HG02678 (cell line): ENCODE measurements at regions not wholly inside any gene's neighbourhood (a gene's known extent, or its start where the extent isn't known, plus 50 kb on each side); places are given as distances from the start of the nearest gene placed in this dataset.

Experiments used
- ATAC-seq: cut with Tn5 transposase; IDR thresholded peaks from one replicate; pipeline ENCODE4 v1.9.1; 2021; ENCODE audit warnings: mild to moderate bottlenecking, moderate library complexity; ENCODE audit not compliant: unreplicated experiment

DNA sequence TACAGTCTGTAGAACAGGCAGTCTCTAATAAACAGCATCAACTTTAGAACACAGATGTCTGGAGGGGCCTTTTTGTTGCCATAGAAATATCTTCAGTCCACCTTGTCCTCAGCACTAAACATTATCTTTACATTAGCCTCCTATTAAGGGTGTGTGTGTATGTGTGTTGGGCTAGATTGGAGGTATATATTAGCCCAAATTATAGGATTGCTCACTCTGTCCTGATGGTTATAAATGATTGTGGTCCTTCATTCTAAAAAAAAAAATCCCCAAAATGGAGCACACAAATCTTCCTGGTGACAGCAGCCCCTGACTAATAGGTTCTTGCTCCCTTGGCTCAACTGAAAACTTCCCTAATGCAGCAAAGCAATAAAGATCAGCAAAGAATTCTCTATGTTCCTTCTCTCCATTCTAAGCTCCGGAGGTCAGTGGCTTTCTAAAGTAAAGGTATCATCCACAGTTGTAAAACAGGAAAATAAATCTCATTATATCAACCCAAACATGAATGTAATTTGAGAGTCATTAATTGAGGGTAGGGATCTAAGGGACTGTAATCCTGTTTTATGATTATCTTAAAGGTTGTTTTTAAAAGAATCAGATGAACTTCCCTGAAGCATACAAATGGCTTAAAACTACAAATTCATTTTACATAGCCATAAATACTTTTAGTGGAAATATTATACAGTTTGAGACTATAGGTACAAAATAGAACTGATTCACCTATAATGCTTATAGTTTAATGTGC is 232.7 kb downstream of the KLF12 start:
- ATAC-seq: no peak

DNA sequence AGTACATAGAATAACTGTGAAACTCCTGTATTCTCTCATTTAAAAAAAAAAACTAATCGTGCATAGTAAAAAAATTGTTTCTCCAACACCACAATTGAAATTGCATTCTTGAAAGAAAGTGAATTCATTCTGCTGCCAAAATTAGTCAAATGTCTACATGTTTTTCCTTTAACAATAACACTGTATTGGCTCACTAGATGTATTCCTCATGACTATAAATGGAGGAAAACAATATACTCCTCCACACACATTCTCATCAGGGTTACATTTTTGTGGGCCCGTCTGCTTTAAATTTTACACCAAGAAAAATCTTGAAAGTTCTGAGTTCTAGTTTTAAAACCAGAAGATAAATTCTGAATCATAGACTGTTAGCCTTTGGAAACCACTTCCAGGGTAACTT is 233.6 kb downstream of the KLF12 start:
- ATAC-seq: no peak

DNA sequence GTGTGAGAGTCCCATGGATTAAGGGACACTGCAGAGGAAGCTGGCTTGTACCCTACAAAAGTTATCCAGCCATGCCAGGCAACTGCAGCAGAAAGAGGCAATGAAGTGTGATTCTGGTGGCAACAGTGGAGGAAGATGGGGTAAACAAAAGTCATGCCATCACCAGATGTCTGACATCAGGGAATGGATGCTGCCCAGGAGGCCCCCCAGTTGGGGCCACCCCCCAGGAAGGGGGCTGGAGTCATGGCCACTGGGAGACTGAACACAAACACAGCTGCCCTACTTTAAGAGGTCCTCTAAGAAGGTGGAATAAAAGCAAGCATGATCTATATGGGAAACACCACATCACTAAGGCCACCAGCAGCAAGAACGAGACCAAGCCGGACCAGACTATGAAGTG is 235.3 kb downstream of the KLF12 start:
- no peak for ATAC-seq

DNA sequence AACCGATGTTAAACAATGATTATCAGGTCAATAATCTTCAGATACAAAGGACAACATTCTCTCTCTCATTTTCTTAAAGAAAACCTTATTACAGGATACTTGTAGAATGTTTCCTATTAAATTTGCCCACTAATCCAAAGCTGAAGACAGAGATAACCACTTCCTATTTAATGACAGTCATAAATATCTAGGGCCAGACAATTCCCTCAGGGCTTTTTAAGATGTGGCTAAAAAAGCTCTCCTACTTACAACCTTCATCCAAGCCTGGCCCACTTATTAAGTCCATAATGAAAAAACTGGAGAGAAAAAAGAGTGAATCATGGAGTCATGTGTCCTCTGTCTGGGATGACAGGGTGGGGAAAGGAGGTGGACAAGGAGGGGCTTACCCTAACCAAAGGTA is 235.9 kb downstream of the KLF12 start:
- no peak for ATAC-seq

GRCh38 chr13:73894995-73895571 is 239.1 kb downstream of the KLF12 start:
- ATAC-seq: no peak

DNA sequence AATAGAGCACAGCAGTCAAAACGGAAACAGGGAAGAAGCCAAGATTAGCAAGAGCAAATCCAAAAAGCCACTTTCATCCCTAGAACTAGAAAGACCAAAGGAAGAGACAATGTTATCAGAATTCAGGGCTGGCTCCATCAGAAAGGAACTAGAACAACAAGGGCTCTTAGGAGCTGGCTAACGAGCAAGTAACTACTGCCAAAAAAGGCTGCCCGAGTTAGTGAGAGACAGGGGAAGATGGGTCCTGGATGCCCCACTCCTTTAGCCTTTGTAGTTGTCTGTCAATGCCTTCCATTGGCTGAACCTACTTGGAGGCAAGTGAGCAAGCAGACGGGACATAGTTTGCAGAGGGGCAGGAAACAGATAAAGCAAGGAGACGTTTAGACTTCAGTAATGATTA is 240.4 kb downstream of the KLF12 start:
- no peak for ATAC-seq

GRCh38 chr13:73891805-73892204 is 242.4 kb downstream of the KLF12 start:
- no peak for ATAC-seq

DNA sequence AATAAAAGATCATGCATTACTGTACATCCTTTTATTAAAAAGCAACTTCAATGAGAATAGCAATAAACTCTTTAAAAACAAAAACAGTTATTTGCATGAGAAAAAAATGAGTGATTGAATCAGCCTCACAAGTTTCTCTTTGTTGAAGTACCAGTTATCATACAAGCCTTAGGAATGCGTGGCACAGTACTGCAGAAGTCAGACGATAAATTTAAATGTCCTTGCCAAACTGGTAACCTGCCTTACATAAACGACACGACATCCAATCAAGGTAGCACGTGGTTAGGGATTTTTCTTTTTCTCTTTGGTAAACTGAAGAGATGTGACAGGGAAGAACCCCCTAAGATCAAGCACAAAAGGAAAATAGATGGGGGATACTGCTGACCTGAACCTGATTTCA is 251.0 kb downstream of the KLF12 start:
- no peak for ATAC-seq

DNA sequence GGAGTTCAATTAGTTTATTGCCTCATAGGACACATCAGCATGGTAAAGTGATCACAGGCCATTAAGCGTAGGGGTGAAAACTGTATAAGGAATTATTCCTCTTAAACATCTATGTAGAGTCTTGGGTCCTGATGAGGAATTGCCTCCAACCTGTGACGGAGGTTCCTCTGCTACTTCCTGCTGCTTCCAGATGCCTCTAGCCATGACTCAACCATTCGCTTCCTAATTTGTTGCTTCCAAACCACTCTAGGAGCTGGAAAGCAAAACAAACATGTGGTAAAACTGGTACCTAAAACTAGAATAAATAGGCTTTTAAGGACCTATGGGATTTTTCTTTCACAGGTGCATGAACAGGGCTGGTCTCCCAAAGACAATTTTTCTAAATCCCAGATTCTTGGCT is 253.8 kb downstream of the KLF12 start:
- ATAC-seq: no peak

- ATAC-seq: no peak
These were observed 254.7 kb downstream of the KLF12 start for GRCh38 chr13:73879346-73880015.

DNA sequence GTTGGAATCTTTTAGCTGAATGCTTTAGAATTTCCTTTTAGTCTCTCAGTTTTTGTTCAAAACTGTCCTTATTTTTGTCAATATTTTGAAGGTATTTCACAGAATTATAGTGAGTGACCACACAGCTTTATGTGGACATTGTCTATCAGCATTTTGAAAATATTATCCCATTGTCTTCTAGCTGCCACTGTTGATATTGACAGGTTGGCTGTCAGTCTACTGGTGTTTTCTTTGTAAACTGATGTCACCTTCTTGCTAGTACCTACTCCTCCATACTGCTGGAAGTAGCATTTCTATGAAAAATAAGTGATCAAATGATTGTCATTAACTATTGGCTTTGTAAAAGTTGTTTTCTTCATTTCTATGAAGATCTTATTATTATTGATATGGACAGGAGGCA is 256.8 kb downstream of the KLF12 start:
- no peak for ATAC-seq

GRCh38 chr13:73876323-73876722 is 257.9 kb downstream of the KLF12 start:
- ATAC-seq: no peak

GRCh38 chr13:73873940-73874830 is 260.0 kb downstream of the KLF12 start:
- no peak for ATAC-seq

DNA sequence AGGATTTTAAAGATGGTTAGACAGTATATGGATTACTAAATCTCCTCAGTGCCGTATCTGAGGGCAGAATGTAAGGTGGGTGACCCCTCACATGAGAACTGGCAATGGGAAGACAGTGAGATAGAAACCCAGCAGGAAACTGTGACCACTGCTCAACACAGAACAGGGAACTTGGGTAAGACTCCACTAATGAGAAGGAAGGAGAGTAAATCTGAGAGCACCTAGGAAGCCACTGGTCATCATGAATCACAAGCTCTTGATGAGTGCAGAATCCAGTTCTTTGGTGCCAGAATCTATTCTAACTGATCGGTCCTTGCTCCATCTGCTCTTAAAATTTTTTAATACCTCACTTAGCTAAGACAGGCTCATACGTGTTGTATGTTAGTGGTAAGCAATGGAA is 261.8 kb downstream of the KLF12 start:
- no peak for ATAC-seq

GRCh38 chr13:73870970-73871935 is 263.0 kb downstream of the KLF12 start:
- ATAC-seq: no peak

DNA sequence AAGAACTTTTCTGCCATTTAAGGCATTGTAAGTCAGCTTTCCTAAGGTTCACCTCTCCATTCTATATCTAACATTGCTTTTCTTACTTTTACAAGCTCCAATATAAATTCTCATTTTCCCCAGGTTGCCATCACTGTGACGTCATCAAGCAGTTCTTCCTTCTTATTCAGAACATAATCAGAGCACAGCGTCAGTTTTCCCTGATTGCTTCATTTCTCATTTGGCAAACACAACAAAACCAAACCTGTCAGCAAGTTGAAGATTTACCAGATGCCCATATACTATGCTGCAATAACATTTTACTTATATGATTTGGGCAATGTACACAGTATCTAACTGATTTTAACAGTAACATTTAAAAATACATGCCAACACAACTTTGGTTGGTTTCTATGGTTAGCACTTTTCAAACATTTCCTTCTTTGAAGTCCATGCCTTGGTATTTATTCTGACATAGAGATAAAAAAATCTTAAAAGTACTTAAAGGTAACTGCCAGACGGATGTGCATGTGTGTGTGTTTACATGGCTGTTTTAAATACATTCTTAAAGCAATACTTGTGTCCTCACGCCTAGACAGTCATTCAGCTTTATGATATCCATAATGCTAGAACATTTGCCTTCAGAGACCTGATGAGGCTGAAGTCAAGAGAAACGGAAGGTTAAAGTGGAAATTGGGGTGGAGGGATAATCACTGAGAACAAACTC is 264.0 kb downstream of the KLF12 start:
- ATAC-seq: no peak

DNA sequence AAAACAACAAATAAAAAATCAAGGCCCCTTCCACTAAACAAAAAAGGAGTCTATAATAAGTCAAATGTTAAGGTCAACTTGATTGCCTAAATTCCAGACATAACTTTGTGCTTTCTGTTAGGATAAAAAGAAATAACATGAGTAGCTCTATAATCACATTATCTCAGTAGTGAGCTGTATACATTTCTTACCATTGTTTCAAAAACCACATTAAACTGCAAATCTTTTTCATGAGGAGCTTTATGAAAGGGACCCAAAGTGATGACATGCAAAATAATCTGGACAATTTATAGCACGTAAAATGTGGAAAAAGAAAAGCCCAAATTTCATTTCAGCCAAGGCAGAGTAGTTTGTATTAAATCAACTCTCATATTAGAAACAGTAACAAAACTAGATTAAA is 269.2 kb downstream of the KLF12 start:
- ATAC-seq: no peak

- ATAC-seq: no peak
These were observed 273.1 kb downstream of the KLF12 start for GRCh38 chr13:73861136-73861535.

DNA sequence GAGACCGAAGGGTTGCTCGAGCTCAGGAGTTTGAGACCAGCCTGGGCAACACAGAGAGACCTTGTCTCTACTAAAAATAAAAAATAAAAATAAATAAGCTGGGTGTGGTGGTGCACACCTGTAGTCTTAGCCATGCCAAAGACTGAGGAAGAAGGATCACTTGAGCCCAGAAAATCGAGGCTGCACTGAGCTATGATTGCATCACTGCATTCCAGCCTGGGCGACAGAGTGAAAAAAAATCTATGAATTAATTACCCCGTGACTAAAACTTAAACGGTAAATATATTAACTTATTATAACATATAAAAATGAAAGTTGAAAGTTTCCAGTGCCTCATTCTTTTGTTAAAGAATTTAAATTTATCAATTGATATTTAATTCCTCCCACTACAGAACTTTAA is 273.7 kb downstream of the KLF12 start:
- ATAC-seq: no peak

DNA sequence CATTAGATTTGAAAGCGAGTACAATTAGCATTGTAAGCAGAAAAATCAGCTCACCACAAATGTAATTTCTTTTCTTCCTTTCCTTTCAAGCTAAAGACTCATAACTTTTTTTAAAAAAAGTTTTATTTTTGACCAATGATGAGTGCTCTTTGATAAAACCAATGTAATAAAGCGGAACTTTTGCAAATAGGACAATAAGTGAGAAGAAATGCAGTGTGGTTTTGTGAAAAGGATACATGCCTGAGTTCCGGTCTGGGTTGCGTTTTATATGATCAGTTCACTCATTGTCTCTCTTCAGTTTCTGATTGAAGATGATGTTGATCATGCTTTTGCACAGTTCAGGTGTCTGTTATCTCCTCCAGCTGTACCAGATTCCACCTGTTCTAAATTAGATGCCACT is 274.4 kb downstream of the KLF12 start:
- no peak for ATAC-seq
